ENCODE measurements at regions not wholly inside any gene's neighbourhood (a gene's known extent, or its start where the extent isn't known, plus 50 kb on each side); places are given as distances from the start of the nearest gene placed in this dataset.

GRCh38 chr20:50273601-50274491 lies 83.2 kb downstream of the CEBPB start:
- Histone ChIP-seq H3K9ac (ENCODE audit: low read length) (no peak overlapping the region), H3K4me2 (ENCODE audit: low read depth, low read length) (no peak overlapping the region), H3K9me2 (replicated peaks; ENCODE audit: insufficient read depth, low read length) (no peaks in the 10 kb centered on the region), H3K36me3 (replicated peaks; ENCODE audit: insufficient read depth, low read length) (no peaks in the 10 kb centered on the region), H3K9me3 (replicated peaks; ENCODE audit: insufficient read depth, low read length) (no peaks in the 10 kb centered on the region), H3K79me2 (ENCODE audit: low read length) (no peaks in the 10 kb centered on the region), H3K4me1 (ENCODE audit: low read length) (no peaks in the 10 kb centered on the region), H3K27me3 (replicated peaks; ENCODE audit: insufficient read depth, low read length) (peaks cover 97% of the 10 kb centered on the region), H3K27ac (ENCODE audit: low read length) (no peak overlapping the region), H3K4me3 (ENCODE audit: low read length) (no peak overlapping the region), H3F3A (ENCODE audit: insufficient read depth, low read length) (no peaks in the 10 kb centered on the region), H2AFZ (ENCODE audit: low read length) (no peak overlapping the region), H4K20me1 (ENCODE audit: insufficient read depth, low read length) (no peaks in the 10 kb centered on the region)
- TF ChIP-seq EZH2 (optimal IDR thresholded peaks at IDR 0.05; ENCODE audit: low read depth, low read length) (no peak), CTCF (IDR thresholded peaks at IDR 0.05; ENCODE audit: low read length) (no peak), EZH2phosphoT487 (IDR thresholded peaks at IDR 0.05; ENCODE audit: low read length) (no peak)
- no peak for DNase-seq

GRCh38 chr20:50274570-50275430 lies 84.2 kb downstream of the CEBPB start:
- Histone ChIP-seq H3K9me3 (replicated peaks; ENCODE audit: insufficient read depth, low read length) (no peaks in the 10 kb centered on the region), H3K9me2 (replicated peaks; ENCODE audit: insufficient read depth, low read length) (no peaks in the 10 kb centered on the region), H3K4me3 (ENCODE audit: low read length) (no peak overlapping the region), H3K27me3 (replicated peaks; ENCODE audit: insufficient read depth, low read length) (peaks cover 93% of the 10 kb centered on the region), H3K27ac (ENCODE audit: low read length) (no peak overlapping the region), H3F3A (ENCODE audit: insufficient read depth, low read length) (no peaks in the 10 kb centered on the region), H2AFZ (ENCODE audit: low read length) (no peak overlapping the region), H3K9ac (ENCODE audit: low read length) (no peak overlapping the region), H4K20me1 (ENCODE audit: insufficient read depth, low read length) (no peaks in the 10 kb centered on the region), H3K4me2 (ENCODE audit: low read depth, low read length) (no peak overlapping the region), H3K79me2 (ENCODE audit: low read length) (no peaks in the 10 kb centered on the region), H3K4me1 (ENCODE audit: low read length) (no peaks in the 10 kb centered on the region), H3K36me3 (replicated peaks; ENCODE audit: insufficient read depth, low read length) (no peaks in the 10 kb centered on the region)
- DNase-seq = no peak
- TF ChIP-seq CTCF (IDR thresholded peaks at IDR 0.05; ENCODE audit: low read length) = no peak
- TF ChIP-seq EZH2phosphoT487 (IDR thresholded peaks at IDR 0.05; ENCODE audit: low read length) = no peak
- TF ChIP-seq EZH2 (optimal IDR thresholded peaks at IDR 0.05; ENCODE audit: low read depth, low read length) = no peak

GRCh38 chr20:50276119-50277063 lies 85.8 kb downstream of the CEBPB start:
- H3K9ac ChIP-seq (ENCODE audit: low read length) = no peak overlapping the region
- H3K4me1 ChIP-seq (ENCODE audit: low read length) = no peaks in the 10 kb centered on the region
- TF ChIP-seq CTCF (IDR thresholded peaks at IDR 0.05; ENCODE audit: low read length) (no peak), EZH2 (optimal IDR thresholded peaks at IDR 0.05; ENCODE audit: low read depth, low read length) (no peak), EZH2phosphoT487 (IDR thresholded peaks at IDR 0.05; ENCODE audit: low read length) (no peak)
- H3F3A ChIP-seq (ENCODE audit: insufficient read depth, low read length) = no peaks in the 10 kb centered on the region
- DNase-seq = no peak
- H3K9me3 ChIP-seq (replicated peaks; ENCODE audit: insufficient read depth, low read length) = no peaks in the 10 kb centered on the region
- no peak overlapping the region for H3K27ac ChIP-seq (ENCODE audit: low read length)
- H4K20me1 ChIP-seq (ENCODE audit: insufficient read depth, low read length) = no peaks in the 10 kb centered on the region
- no peaks in the 10 kb centered on the region for H3K9me2 ChIP-seq (replicated peaks; ENCODE audit: insufficient read depth, low read length)
- H2AFZ ChIP-seq (ENCODE audit: low read length) = no peak overlapping the region
- no peak overlapping the region for H3K4me3 ChIP-seq (ENCODE audit: low read length)
- H3K4me2 ChIP-seq (ENCODE audit: low read depth, low read length) = no peak overlapping the region
- H3K27me3 ChIP-seq (replicated peaks; ENCODE audit: insufficient read depth, low read length) = peaks cover 94% of the 10 kb centered on the region
- H3K79me2 ChIP-seq (ENCODE audit: low read length) = no peaks in the 10 kb centered on the region
- H3K36me3 ChIP-seq (replicated peaks; ENCODE audit: insufficient read depth, low read length) = no peaks in the 10 kb centered on the region
